Fibroblast of skin of abdomen (primary cell): ENCODE measurements at regions not wholly inside any gene's neighbourhood (a gene's known extent, or its start where the extent isn't known, plus 50 kb on each side); places are given as distances from the start of the nearest gene placed in this dataset.
"Not testable (repeated sequence)": the region's sequence is repeated elsewhere in the genome, so short reads cannot be mapped to it uniquely, and the experiment has no call there.

Source experiments
- DNase-seq: peaks from one replicate; pipeline ENCODE4 v3.0.0-alpha.2; 2013

DNA sequence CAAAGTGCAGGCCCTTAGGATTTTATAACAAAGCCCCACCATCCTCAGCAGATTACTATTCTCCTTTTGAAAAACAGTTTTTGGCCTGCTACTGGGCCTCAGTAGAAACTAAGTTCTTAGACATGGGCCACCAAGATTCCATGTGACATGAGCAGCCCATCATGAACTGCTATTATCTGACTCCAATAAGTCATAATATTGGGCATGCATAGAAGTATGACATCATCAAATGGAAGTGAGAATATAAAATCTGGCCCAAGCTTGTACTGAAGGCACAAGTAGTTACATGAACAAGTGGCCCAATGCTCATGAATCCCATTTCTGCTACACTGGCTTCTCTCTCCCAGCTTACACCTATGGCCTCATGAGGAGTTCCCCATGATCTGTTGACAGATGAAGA is 404.8 kb downstream of the EPHA5 start:
- DNase-seq, result no peak

DNA sequence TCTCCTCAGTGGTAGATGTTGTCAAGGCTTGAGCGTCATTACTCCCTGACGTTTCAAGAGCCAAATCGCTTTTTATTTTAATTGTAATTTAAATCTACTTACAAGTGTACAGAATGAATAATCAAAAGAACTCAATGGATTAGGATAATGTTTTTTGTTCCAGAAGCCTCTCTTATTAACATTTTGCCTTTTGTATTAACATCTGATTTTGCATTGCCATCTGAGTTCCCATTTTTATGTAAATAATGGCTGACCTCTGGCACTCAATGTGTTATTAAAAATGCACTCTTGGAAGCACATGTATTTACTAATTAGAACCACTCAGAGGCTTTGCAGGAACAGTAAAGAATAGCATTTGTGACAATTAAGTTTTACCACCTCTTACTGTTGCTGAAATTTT is 411.0 kb downstream of the EPHA5 start:
- DNase-seq, result no peak

DNA sequence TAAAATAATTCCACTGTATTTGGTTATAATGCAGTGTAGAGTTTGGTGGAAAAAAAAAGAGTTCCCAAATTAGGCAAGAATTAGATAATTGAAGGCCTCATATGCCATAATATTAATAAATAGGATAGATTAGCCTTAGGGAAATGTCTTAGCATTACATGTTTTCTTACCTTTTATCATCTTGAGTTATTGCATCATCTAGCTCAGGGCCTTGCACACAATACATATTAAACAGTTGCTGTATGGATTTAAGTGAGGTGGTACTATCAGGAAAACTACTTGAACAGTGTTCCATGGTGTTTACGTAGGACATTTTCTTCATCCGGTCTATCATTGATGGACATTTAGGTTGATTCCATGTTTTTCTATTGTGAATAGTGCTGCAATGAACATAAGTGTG is 419.4 kb downstream of the EPHA5 start:
- no peak for DNase-seq

DNA sequence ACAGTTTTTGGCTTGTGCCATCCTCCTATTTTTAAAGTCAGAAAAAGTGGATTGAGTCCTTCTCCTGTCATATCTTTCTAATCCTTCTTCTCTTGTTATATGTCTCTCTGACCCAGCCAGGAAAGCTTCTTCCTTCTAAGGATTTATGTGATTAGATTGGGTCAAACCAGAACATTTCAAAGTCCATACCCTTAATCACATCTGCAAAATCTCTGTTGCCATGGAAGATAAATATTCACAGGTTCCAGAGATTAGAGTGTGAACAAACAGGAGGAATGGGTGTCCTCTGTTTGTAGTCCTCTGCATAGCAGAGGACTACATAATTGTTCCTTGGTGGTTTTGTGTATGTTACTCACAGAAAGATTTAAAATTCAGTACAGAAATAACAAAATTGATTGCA is 421.2 kb downstream of the EPHA5 start:
- DNase-seq, result no peak

DNA sequence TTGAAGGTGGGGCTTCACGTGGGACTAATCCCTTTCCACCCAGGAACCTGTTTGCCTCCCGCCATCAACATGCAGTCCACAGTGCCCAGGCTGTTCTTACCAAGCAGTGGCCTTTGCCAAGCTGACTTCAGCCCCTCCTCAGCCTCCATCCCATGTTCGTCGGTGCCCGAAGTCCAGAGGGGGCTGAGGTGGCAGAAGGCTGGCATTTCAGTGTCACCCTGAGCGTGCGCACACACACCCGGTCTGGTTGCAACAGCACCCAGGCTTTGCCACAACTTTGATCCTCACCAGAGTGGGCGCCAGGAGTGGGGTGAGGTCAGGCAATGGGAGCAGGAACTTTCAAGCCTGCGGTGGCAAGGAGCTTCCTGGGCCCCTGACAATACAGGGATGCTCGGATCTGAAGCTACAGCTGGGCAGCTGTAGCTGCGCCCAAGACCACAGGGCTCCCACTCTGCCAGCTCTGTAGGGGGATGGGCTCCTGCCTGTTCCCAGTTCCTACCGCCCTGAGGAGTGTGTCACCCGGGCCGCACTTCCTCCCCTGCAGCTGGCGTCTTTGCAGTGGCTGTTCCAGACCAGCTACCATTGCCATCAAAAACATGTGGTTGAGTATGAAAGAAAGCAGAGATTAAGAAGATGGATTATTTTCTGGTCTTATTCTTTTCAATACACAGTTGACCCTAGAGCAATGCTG is 428.0 kb downstream of the EPHA5 start:
- no peak for DNase-seq

DNA sequence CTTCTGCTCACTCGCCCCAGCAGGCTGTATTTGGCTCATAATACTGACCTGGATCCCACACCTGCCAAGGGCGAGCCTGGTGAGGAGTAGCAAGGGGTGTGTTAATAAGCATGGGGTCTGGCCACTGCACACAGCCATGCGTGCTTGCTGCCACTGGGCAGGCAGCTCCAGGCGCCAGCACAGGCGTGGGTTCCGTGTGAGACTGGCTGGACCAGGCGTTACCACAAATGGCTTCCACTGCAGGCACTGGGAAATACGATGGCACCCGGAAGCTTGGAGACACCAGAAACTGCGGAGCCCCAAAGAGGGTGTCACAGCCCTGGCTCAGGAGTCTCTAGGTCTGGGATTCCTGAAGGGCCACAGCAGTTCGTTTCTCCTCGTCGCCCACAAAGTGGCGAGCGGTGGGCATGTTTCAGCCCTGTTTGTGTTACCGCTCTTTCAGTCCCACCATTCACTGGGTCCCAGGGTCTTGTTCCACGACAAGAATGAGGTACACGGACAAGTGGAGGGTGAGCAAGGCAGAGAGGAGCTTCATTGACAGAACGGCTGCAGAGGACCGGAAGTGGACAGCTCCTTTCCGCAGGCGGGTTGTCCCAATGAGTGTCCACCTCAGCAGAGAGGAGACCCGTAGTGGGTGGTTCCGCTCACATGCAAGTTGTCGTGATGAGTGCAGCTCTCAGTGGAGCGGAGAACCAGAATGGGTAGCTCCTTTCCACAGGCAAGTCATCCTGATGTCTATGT is 428.9 kb downstream of the EPHA5 start:
- DNase-seq, result no peak

DNA sequence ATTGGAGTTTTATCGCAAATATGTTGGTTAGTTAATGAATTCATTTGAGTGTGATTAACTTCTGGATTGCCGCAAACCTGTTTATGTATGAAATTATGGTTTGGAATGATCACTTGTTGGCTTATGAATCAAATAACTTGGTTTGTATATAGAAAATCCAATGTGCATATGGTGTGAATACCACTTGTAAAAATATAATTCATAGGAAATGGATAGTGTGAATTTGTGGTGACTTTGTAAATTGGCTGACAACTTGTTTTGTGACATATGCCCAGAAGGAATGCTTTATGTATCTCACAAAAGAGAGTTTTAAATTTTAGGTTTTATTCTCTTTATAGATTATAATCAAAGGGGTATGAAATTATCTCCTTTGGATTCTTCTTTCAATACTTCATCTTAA is 436.2 kb downstream of the EPHA5 start:
- DNase-seq, result no peak

DNA sequence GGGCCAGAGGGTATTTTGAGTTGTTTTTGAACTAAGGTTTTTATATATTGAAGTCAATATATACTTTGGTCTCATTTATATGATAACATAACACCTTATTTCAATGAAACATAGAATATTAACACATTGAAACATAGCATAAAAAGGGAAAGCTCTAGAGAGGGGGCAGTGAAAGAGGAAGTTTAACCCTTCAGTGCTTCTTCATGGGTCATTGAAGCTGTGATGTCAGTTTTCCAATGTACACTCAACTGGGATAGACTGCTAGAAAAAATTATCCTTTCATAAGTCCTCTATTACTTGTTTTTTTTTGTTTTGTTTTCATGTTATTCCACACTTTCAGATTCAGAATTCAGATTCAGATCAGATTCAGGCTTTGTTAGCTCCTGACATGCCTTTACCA is 442.7 kb downstream of the EPHA5 start:
- DNase-seq, result no peak

DNA sequence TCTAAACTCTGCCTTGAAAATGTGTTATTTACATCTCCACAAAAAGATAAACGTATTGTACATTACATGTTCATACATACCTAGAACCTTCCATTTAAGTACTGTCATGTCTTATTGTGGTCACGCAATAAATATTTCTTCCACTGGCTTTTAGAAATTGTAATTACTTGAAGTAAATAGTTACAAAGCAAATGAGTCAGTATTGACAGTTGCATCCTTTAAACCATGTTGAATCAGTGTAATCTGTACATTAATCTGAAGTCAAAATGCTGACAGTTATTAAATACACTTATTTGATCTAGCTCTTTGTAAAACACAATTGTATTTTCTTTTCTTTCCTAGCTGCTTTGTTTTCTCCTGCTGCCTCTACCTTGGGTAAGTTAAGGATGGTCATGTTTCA is 446.7 kb downstream of the EPHA5 start:
- DNase-seq, result no peak

DNA sequence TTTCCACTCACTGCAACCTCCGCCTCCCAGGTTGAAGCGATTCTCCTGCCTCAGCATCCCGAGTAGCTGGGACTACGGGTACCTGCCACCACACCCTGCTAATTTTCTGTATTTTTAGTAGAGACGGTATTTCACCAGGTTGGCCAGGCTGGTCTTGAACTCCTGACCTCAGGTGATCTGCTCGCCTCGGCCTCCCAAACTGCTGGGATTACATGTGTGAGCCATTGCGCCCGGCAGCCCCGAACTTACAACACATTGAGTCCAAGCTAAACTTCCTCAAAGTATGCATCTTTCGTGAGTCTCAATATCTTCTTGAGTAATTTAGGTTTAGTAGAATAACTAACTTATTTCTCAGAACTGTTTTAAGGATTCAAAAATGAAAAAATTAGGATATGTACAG is 447.2 kb downstream of the EPHA5 start:
- not testable (repeated sequence) for DNase-seq

DNA sequence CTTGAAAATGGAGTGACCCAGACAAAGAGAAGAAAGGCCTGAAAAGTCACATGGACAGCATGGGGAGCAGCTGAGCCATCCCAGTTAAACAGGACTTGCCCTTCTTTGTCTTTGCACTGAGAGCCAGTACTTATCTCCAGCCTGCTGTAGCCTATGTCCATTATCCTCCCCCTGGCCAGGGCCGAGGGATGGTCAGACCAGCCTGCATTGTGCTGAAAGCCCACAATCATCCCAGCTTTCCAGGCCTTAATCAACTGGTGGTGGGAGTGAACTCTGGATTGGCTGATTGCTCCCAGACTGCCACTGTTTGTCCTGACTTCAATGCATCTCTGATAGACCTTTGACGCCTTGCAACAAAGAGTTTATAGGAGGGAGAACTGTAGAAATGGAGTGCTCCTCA is 453.1 kb downstream of the EPHA5 start:
- DNase-seq, result no peak

DNA sequence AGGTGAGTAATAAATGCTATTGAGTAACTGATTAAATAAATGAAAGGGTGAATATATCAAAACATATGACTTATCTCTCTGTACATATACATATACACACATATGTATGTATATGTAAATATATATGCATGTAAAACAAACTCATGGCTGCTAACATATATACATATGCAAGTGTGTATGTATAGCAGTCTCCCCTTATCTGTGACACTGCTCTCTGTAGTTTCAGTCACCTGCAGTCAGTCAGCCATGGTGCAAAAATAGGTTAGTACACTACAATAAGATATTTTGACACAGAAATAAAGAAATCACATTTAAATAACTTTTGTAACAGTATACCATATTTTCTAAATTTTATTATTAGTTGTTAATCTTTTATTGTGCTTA is 467.4 kb downstream of the EPHA5 start:
- DNase-seq, result no peak

DNA sequence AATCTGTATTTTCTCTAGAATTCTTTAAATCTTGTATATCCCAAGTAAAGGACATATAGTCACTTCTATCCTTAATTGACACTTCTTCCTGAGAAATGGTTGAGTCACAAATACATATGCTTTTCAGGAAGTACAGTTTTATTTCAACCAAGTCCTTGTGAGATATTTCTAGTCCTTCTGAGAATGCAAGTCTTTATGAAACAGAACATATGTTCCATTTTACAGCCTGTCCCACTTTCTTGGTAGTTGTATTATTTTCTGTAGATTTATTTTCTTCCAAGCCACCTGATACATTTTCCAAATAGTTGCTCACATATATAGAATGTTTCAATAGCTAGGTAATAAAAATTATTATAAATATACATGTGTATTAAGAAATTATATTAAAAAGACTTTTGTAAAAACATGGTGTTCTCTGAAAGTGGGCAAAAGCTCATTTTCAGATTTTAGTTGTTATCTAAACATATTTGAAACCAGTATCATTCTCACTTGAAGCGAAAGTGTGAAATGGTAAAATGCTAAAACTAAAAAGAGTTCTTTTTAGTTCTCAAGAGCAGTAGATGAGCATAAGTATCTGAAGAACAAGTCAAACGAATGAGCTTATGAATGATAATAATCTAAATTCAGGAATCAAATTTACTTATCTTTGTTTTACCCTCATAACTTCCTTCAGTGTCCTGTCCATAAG is 468.0 kb downstream of the EPHA5 start:
- no peak for DNase-seq

DNA sequence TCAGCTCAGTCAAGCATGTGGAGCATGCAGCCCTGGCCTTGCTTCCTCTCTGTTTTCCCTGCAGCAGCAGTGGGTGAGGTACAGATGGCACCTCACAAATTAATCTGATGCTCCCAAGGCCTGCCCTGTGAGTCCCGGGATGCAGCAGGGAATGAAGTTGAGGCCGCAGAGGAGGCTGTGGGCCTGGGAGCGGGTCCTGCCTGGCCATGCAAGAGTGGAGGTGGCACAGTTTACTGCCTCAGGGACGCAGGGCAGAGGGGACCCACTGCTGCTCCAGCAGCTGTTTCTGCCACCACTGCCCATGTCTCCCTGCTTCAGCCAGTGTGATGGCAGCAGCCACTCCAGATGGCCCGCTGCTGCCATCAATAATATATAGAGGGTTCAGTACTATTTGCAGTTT is 474.6 kb downstream of the EPHA5 start:
- DNase-seq, result no peak

DNA sequence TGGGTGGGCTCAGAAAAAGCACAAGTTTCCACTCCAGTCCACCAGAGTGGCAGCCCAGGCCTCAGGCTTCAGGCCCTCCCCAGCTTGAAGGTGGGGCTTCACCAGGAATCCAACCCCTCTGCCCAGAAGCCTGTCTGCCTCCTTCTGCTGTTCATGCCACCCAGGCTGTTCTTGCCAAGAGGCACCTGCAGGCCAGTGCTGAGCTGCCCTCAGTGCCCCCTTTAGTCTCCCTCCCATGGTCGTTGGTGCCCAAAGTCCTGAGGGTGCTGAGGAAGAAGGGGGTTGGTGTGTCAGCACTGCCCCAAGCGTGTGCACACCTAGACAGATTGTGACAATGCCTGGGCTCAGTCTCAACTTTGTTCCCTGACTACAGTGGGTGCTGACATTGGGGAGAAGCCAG is 475.3 kb downstream of the EPHA5 start:
- DNase-seq, result no peak

DNA sequence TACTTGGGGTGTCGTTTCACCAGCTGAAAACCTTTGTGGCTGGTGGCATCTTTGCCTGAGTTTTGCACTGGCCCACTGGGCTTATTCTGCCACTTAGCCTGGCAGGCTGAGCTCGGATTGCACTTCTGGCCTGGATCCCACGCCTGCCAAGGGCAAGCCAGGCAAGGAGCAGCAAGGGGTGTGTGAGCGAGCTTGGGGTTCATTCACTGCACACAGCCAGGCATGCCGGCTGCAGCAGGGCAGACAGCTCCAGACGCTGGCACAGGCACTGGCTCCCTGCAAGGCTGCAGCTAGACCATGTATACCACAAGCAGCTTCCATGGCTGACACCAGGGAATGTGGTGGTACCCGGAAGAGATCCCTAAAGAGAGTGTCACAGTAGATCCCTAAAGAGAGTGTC is 476.3 kb downstream of the EPHA5 start:
- DNase-seq, result no peak

DNA sequence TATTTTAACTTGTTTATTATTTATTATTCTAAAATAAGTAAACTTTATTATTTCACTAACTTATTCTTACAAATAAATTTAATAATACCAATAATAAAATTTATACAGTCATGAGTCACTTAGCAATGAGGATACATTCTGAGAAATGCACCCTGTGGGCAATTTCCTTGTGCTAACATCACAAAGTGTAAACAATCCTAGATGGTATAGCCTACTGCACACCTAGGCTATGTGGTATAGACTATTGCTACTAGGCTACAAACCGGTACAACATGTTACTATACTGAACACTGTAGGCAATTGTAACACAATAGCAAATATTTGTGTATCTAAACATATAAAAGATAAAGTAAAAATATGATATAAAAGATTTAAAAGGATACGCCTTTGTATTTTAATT is 479.5 kb downstream of the EPHA5 start:
- no peak for DNase-seq

DNA sequence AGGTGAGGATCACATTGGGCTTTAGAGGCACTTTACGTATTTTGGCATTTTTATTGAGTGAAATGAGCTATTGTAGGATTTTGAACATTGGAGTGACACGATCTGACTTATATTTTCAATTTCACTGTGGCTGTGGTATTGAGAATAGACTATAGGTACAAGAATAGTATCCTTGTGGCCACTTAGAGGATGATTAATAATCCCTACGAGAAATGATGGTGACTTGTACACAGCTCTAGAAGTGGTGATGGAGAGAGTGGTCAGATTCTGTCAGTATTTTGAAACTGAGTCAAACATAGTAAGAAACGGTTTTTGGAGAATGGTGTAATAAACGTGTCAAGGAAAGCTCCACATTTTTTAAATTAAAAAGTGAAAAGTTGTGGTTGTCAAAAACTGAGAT is 494.7 kb downstream of the EPHA5 start:
- DNase-seq, result no peak

DNA sequence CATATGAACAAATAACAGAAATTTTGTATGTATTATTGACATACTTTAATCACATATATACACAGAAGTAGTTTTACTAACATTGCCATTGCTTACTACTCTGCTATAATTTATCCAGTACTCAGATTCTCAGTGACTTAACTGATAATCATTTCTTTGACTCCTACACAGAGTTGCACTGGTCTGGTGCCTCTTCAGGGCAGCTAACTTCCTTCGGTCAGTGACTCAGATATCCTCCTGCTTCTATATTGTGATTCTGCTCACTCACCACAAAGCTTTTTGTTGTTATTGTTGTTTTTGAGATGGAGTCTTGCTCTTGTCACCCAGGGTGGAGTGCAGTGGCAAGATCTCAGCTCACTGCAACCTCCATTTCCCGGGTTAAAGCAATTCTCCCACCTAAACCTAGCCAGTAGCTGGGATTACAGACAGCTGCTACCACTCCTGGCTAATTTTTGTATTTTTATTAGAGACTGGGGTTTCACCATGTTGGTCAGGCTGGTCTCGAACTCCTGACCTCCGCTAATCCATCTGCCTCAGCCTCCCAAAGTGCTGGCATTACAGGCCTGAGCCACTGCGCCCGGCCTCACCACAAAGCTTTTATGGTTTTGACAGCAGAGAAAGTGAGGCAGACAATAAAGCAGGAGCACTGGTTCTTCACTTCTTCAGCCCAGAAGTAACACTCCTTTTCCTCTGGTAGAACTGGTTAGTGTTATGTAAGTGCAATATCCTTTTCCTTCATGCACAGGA is 499.3 kb downstream of the EPHA5 start:
- no peak for DNase-seq

DNA sequence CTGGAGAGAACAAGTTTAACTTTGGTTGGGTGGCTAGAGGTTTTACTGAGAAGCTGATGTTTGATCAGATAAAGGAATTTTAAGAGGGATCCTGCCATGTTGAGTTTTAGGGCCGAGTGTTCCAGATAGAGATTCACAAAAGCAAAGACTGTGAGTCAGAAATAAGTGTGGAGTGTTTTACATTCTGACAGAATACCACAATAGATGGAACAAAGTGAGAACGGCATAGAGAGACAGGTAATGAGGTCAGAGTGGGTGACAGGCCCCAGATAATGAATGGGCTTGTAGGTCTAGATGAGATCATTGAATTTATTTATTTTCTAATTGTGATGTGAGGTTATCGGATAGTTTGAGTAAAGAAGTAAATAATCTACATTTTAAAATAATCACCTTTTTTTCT is 502.6 kb downstream of the EPHA5 start:
- DNase-seq, result no peak

DNA sequence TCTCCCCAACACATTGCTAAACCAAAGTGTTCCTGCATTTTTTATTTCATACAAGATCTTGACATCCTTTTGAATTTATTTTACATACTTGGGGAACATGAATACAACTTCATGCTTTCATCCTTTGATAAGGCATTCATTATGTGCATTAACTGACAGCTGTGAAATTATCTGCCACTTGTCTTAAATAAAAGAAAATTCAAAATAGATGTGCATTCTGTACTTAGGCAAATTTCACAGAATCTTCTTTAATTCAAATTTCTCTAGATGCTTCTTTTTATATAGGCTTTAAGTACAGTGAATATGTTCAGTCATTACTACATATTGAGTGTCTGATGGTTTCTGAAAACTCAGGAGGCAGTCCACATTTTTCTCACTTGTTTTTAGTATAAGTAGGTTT is 518.1 kb downstream of the EPHA5 start:
- no peak for DNase-seq

DNA sequence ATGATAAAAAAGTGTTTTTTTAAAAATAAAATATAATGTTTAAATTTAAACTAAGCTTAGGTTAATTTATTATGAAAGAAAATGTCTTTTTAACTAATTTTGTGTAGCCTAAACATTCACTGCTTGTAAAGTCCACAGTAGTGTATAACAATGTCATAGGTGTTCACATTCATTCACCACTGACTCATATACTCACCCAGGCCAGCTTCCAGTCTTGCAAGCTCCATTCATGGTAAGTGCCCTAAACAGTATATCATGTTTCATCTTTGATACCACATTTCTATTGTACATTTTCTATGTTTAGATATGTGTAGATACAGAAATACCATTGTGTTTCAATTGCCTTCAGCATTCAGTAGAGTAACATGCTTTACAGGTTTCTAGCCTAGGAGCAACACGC is 530.3 kb downstream of the EPHA5 start:
- DNase-seq, result no peak

DNA sequence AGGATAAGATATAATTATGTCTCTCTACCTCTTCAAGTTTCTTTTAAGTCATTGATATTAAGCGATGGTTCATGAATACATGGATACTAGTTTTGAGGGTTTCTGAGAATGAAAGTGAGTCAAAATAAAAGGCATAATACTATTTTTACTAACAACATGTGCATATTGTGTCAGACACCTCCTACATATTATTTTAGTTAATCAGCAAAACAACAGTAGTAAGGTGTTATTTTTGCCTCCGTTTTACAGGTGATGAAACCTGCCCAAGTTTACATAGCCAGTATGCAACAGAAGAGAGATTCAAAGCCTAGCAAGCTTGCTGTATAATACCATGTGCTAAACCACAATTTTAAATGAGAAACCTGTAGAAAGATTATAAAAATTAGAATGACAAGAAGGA is 544.1 kb downstream of the EPHA5 start:
- no peak for DNase-seq
